ENCODE measurements at regions not wholly inside any gene's neighbourhood (a gene's known extent, or its start where the extent isn't known, plus 50 kb on each side); places are given as distances from the start of the nearest gene placed in this dataset.
"Not testable (repeated sequence)": the region's sequence is repeated elsewhere in the genome, so short reads cannot be mapped to it uniquely, and the experiment has no call there.

DNA sequence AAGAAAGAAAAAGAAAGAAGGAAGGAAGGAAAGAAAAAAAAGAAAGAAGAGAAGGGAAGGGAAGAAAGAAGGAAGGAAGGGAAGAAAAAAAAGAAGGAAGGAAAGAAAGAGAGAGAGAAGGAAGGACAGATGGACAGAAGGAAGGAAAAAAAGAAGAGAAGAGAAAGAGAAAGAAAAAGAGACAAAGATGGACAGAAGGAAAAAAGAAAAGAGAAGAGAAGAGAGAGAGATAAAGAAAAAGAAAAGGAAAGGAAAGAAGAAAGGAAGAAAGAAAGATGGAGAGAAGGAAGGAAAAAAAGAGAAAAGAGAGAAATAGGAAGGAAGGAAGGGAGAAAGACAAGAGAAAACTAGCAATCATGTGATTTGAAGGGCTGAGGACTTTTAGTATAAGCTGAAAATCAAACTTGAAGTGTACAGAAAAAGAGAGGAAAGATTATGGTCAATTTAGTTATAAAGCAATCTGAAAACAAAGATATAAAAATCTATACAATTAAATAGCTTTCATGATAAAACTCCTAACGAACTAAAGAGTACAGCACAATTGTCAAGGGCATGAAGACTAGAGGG, 115.3 kb downstream of the LTN1 start:
- no peak for DNase-seq (ENCODE audit: low read depth)

- DNase-seq (ENCODE audit: low read depth), result peak; percentile 11
Measured at GRCh38 chr21:28875078-28875477, 117.6 kb downstream of the LTN1 start.

- no peak for DNase-seq (ENCODE audit: low read depth)
Measured at GRCh38 chr21:28872218-28872617, 120.5 kb downstream of the LTN1 start.

GRCh38 chr21:28871388-28872010, 121.2 kb downstream of the LTN1 start:
- no peak for DNase-seq (ENCODE audit: low read depth)

DNA sequence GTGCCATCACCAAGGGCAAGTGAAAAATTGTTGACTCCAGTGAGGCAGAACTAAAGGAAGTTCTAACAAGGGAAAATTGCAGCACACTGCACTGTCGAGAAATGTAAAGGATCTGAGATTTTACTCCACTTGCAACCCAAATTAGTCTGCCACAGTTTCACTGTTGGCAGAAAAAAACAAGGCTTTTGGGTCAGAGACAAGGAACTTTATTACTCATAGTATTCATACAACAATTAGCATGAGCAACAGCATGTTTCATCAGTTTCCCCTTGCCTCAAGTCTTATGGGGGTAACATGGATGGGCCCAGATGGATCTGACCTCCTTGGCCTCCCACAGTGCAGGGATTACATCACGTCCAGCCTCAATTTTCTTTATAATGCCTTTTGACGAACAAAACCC, 125.3 kb downstream of the LTN1 start:
- DNase-seq (ENCODE audit: low read depth), result no peak

- no peak for DNase-seq (ENCODE audit: low read depth)
Measured at GRCh38 chr21:28865488-28866186, 127.0 kb downstream of the LTN1 start.

DNA sequence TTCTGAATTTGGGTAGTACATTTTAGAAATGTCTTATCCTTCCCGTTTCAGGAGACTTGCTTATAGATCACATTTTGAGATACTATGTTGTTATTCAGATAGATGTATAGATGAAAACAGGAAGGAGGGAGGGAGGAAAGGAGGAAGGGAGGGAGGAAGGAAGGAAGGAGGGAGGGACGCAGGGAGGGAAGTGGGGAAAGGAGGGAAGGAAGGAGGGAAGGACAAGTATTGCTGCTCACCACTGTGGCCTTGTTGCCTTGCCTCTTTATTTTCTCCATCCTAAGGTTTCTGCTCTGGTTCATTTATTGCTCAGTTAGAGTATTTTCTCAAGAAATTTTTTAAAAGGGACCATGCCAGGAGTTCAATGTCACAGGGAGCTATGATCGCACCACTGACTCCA, 134.3 kb downstream of the LTN1 start:
- no peak for DNase-seq (ENCODE audit: low read depth)

DNA sequence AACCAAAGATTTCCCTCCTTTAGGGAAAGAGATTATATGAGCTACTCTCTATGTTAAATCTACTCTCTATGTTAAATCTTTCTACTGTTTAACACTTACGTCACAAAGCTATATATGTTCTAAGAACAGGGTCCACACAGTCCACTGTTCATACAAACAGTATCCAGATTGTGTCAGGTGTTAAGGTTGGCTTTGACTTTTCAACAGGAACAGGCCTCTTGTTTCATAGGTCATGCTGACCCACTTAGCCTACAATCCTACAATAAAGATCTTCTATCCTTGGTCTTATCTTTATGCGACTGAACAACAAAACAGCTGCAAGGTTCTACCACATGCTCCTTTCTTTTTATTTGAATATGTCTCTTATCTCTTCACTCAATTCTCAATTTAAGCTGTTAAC, 134.9 kb downstream of the LTN1 start:
- no peak for DNase-seq (ENCODE audit: low read depth)

- DNase-seq (ENCODE audit: low read depth), result no peak
Measured at GRCh38 chr21:28856588-28857250, 136.0 kb downstream of the LTN1 start.

GRCh38 chr21:28852706-28853105, 140.0 kb downstream of the LTN1 start:
- DNase-seq (ENCODE audit: low read depth), result no peak

- DNase-seq (ENCODE audit: low read depth), result no peak
Measured at GRCh38 chr21:28851645-28852044, 141.0 kb downstream of the LTN1 start.

GRCh38 chr21:28839237-28839636, 153.4 kb downstream of the LTN1 start:
- not testable (repeated sequence) for DNase-seq (ENCODE audit: low read depth)

GRCh38 chr21:28837426-28837825, 155.3 kb downstream of the LTN1 start:
- DNase-seq (ENCODE audit: low read depth), result not testable (repeated sequence)

DNA sequence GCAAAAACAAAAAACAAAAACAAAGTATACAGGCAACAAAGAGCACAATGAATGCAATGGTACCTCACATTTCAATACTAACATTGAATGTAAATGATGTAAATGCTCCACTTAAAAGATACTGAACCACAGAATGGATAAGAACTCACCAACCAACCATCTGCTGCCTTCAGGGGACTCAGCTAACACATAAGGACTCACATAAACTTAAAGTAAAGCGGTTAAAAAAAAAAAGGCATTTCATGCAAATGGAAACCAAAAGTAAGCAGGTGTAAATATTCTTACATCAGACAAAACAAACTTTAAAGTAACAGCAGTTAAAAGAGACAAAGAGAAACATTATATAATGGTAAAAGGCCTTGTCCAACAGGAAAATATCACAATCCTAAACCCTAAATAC, 156.1 kb downstream of the LTN1 start:
- not testable (repeated sequence) for DNase-seq (ENCODE audit: low read depth)

DNA sequence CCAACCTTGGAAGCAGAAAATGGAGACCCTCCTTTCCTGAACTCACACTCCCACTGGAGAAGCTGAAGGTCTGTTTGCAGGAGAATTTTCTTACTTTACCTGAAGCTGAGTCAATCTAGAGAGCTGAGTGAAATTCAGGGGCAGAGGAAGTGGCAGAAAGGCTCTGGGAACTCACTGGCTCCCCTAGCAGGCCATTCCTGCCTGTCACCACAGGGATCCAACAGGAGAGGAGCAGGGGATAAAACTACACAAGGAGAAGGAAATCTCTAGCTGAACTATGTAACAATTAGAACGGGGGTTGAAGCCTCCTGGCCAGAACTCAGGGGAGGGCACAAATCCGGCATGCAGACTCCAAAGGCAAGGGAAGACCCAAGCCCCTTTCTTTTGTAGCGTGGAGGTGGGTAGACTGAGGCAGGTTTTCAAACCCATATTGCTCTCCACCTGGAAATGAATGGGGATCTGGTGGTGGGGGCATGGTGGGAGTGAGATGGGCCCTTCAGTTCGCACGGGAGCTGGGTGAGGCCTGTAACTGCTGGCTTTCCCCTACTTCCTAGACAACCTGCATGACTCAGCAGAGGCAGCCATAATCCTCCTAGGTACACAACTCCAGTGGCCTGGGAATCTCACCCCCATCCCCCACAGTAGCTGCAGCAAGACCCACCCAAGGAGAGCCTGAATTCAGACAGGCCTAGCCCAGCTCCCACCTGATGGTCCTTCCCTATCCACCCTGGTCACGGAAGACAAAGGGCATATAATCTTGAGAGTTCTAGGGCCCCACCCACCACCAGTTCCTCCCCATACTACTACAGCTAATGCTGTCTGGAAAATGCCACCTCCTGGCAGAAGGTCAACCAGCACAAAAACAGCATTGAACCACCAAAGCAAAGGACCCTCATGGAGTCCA, 158.1 kb downstream of the LTN1 start:
- no peak for DNase-seq (ENCODE audit: low read depth)

DNA sequence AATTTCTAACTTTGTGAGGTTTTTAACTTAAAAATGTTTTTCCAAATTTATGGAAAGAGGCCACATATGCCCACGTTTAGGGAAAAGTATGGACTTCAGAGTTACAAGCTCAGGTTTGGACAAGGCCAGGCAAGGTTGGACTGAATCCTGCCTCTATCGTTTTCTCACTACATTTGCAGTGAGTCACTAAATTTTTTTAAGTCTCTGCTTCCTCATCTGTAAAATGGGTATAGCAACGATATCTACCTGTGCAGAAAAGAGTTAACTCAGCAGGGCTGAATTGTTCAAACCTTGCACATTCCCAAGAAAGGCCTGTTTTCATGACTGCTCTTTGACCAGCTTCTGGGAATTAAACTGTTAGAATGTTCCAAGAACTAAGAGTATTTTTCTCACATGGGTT, 159.1 kb downstream of the LTN1 start:
- no peak for DNase-seq (ENCODE audit: low read depth)

GRCh38 chr21:28833182-28833581, 159.5 kb downstream of the LTN1 start:
- DNase-seq (ENCODE audit: low read depth), result peak; percentile 7

- DNase-seq (ENCODE audit: low read depth), result no peak
Measured at GRCh38 chr21:28832715-28833061, 160.0 kb downstream of the LTN1 start.

DNA sequence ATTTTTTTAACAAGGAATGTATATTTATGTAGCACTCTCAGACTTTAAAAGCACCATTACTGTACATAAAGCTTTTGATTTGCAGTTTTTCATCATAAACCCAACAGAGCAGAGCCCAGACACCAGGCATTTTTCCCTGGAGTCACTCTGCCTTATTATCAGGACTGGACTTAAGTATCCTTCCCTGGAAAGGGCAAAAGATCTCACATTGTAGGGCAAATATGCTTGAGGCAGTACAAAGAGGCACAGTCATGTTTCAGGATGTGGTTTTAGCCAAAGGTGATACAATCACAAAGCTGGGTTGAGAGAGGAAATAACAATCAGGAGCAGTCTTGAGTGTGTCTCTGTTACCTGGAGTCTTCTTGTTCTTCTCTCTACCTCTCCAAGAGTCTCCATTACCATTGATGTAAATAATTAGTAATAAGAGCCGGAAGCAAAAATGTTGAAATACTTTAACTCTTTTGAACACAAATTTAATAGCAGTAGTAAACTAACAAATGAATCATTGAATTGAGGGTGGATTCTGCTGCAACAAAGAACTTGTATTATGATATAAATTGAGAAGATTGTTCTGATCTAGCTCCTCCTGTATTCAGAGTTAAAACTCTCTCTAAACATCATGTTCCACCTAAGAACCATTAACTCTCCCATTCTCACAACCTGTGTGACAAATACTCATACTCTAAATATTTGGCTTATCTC, 160.5 kb downstream of the LTN1 start:
- DNase-seq (ENCODE audit: low read depth), result peak; percentile 77

GRCh38 chr21:28828981-28829380, 163.7 kb downstream of the LTN1 start:
- DNase-seq (ENCODE audit: low read depth), result no peak

- no peak for DNase-seq (ENCODE audit: low read depth)
Measured at GRCh38 chr21:28828021-28828420, 164.7 kb downstream of the LTN1 start.
